ENCODE measurements at regions not wholly inside any gene's neighbourhood (a gene's known extent, or its start where the extent isn't known, plus 50 kb on each side); places are given as distances from the start of the nearest gene placed in this dataset.
"Not testable (repeated sequence)": the region's sequence is repeated elsewhere in the genome, so short reads cannot be mapped to it uniquely, and the experiment has no call there.

DNA sequence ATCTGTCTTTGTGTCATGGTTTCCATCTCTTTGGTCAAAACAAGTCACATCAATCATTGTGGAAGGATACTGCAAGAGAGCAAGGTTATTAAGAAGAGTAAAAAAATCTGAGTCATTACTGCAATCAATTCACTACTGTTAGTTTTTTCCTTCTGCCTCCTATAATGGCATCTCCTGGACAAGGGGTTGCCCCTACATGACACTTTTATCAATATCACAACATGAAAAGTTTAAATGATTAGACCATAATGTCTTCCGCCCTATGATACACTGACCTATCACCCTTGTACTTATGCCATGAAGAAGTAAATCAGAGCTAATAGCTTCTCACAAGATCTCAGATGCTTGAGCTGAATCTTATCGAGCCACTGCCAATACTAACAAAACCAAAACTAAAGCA is 223.9 kb downstream of the KCNK2 start:
- H3K9me3 ChIP-seq (ENCODE audit: low read length), result no peaks in the 10 kb centered on the region
- TF ChIP-seq, protein P1, sequence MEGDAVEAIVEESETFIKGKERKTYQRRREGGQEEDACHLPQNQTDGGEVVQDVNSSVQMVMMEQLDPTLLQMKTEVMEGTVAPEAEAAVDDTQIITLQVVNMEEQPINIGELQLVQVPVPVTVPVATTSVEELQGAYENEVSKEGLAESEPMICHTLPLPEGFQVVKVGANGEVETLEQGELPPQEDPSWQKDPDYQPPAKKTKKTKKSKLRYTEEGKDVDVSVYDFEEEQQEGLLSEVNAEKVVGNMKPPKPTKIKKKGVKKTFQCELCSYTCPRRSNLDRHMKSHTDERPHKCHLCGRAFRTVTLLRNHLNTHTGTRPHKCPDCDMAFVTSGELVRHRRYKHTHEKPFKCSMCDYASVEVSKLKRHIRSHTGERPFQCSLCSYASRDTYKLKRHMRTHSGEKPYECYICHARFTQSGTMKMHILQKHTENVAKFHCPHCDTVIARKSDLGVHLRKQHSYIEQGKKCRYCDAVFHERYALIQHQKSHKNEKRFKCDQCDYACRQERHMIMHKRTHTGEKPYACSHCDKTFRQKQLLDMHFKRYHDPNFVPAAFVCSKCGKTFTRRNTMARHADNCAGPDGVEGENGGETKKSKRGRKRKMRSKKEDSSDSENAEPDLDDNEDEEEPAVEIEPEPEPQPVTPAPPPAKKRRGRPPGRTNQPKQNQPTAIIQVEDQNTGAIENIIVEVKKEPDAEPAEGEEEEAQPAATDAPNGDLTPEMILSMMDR (conservative IDR thresholded peaks at IDR 0.05; ENCODE audit: low read length), result no peak
- no peak for TF ChIP-seq EZH2phosphoT487 (IDR thresholded peaks at IDR 0.05; ENCODE audit: borderline replicate concordance, low read depth, low read length)
- H3K4me3 ChIP-seq (ENCODE audit: low read depth, low read length, poor library complexity, severe bottlenecking), result no peak overlapping the region
- CTCF ChIA-PET (ENCODE audit: unreplicated experiment), result no interaction called here
- no peak overlapping the region for H2AFZ ChIP-seq (ENCODE audit: low read length)
- H4K20me1 ChIP-seq (ENCODE audit: insufficient read depth, low read length), result no peaks in the 10 kb centered on the region
- H3K4me1 ChIP-seq (ENCODE audit: insufficient read depth, low read length, poor library complexity, severe bottlenecking), result no peaks in the 10 kb centered on the region
- POLR2A ChIA-PET, result no interaction called here
- H3K27ac ChIP-seq (ENCODE audit: low read depth, low read length, poor library complexity, severe bottlenecking), result no peak overlapping the region
- H3K36me3 ChIP-seq (ENCODE audit: insufficient read depth, low read length), result no peaks in the 10 kb centered on the region
- intact Hi-C loops (cut with micrococcal nuclease; ENCODE audit: unreplicated experiment), result no loop called here
- no peak for DNase-seq (ENCODE audit: low spot score)
- BruUV-seq (replicated peaks), result no TSS peak
- H3K9me2 ChIP-seq (ENCODE audit: insufficient read depth, low read length), result no peaks in the 10 kb centered on the region
- no peak overlapping the region for H3K4me2 ChIP-seq (ENCODE audit: low read length)
- no peaks in the 10 kb centered on the region for H3K79me2 ChIP-seq (ENCODE audit: insufficient read depth, low read depth, low read length)

DNA sequence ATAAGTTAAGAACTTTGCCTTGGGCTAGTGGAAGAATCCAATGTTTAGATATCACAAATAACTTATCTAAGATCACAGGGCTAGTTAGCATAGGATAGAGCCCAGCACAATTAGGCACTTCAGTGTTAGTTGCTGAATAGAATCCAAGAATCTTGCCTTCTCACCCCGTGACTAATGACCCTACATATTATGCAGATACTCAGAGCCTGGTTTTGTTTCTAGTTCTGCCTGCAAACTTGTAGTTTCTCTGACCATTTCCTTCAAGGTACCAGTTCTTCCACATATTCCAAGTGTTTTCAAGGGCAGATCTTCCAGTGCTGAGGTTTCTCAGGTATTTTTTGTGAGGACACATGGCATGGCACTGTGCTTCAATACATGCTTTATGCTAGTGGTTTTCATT is 239.3 kb downstream of the KCNK2 start:
- Histone ChIP-seq H3K9me3 (ENCODE audit: low read length) (0 out of 2 replicates have a peak, but pooled peaks cover 5% of the 10 kb centered on the region), H3K36me3 (ENCODE audit: insufficient read depth, low read length) (no peaks in the 10 kb centered on the region), H3K27ac (ENCODE audit: low read depth, low read length, poor library complexity, severe bottlenecking) (no peak overlapping the region), H4K20me1 (ENCODE audit: insufficient read depth, low read length) (no peaks in the 10 kb centered on the region), H3K4me3 (ENCODE audit: low read depth, low read length, poor library complexity, severe bottlenecking) (no peak overlapping the region), H3K4me2 (ENCODE audit: low read length) (no peak overlapping the region), H2AFZ (ENCODE audit: low read length) (no peak overlapping the region), H3K79me2 (ENCODE audit: insufficient read depth, low read depth, low read length) (no peaks in the 10 kb centered on the region), H3K4me1 (ENCODE audit: insufficient read depth, low read length, poor library complexity, severe bottlenecking) (no peaks in the 10 kb centered on the region), H3K9me2 (ENCODE audit: insufficient read depth, low read length) (no peaks in the 10 kb centered on the region)
- POLR2A ChIA-PET, result no interaction called here
- CTCF ChIA-PET (ENCODE audit: unreplicated experiment), result no interaction called here
- DNase-seq (ENCODE audit: low spot score), result no peak
- intact Hi-C loops (cut with micrococcal nuclease; ENCODE audit: unreplicated experiment), result no loop called here
- TF ChIP-seq, protein P1 (conservative IDR thresholded peaks at IDR 0.05; ENCODE audit: low read length), result no peak
- no peak for TF ChIP-seq EZH2phosphoT487 (IDR thresholded peaks at IDR 0.05; ENCODE audit: borderline replicate concordance, low read depth, low read length)
- BruUV-seq (replicated peaks), result no TSS peak

DNA sequence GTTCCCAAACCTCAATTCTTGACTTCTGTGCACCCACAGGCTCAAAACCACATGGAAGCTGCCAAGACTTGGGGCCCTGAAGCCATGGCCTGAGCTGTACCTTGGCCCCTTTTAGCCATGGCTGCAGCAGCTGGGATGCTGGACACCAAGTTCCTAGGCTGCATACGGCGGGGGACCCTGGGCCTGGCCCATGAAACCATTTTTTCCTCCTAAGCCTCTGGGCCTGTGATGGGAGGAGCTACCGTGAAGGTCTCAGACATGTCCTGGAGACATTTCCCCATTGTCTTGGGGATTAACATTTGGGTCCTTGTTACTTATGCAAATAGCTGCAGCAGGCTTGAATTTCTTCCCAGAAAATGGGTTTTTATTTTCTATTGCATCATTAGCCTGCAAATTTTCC is 241.5 kb downstream of the KCNK2 start:
- POLR2A ChIA-PET; H3K79me2 ChIP-seq (ENCODE audit: insufficient read depth, low read depth, low read length); CTCF ChIA-PET (ENCODE audit: unreplicated experiment): not testable (repeated sequence)

More for the DNA sequence above, 241.5 kb downstream of the KCNK2 start:
- H3K4me1 ChIP-seq (ENCODE audit: insufficient read depth, low read length, poor library complexity, severe bottlenecking); H3K4me3 ChIP-seq (ENCODE audit: low read depth, low read length, poor library complexity, severe bottlenecking); H2AFZ ChIP-seq (ENCODE audit: low read length); H4K20me1 ChIP-seq (ENCODE audit: insufficient read depth, low read length); DNase-seq (ENCODE audit: low spot score); intact Hi-C loops (cut with micrococcal nuclease; ENCODE audit: unreplicated experiment); H3K4me2 ChIP-seq (ENCODE audit: low read length); H3K9me2 ChIP-seq (ENCODE audit: insufficient read depth, low read length); H3K36me3 ChIP-seq (ENCODE audit: insufficient read depth, low read length); H3K9me3 ChIP-seq (ENCODE audit: low read length); H3K27ac ChIP-seq (ENCODE audit: low read depth, low read length, poor library complexity, severe bottlenecking); BruUV-seq (replicated peaks): not testable (repeated sequence)

Data from OCI-LY7 (cell line).